Ishikawa (cell line): ENCODE measurements at regions not wholly inside any gene's neighbourhood (a gene's known extent, or its start where the extent isn't known, plus 50 kb on each side); places are given as distances from the start of the nearest gene placed in this dataset.

Experiments
- CREB1 ChIP-seq: IDR thresholded peaks from 2 replicates; pipeline ENCODE4 v1.6.1; 2012; ENCODE audit warnings: low read depth
- EGR1 ChIP-seq: IDR thresholded peaks from 2 replicates; pipeline ENCODE4 v1.6.1; 2012
- EP300 ChIP-seq: IDR thresholded peaks from 2 replicates; pipeline ENCODE4 v1.6.1; 2012; ENCODE audit warnings: borderline replicate concordance
- FOXM1 ChIP-seq: IDR thresholded peaks from 2 replicates; pipeline ENCODE4 v1.6.1; 2012; ENCODE audit warnings: low read depth, borderline replicate concordance
- MAX ChIP-seq: IDR thresholded peaks from 2 replicates; pipeline ENCODE4 v1.6.1; 2012
- REST ChIP-seq: IDR thresholded peaks from 2 replicates; pipeline ENCODE4 v1.6.1; 2012; ENCODE audit warnings: low read depth, mild to moderate bottlenecking
- TAF1 ChIP-seq: IDR thresholded peaks from 2 replicates; pipeline ENCODE4 v1.6.1; 2012; ENCODE audit warnings: low read depth, mild to moderate bottlenecking
- YY1 ChIP-seq: IDR thresholded peaks from 2 replicates; pipeline ENCODE4 v1.6.1; 2012; ENCODE audit warnings: low read depth
- TF ChIP-seq, protein P1 (sequence below): IDR thresholded peaks from 2 replicates; pipeline ENCODE4 v1.6.1; 2012

DNA sequence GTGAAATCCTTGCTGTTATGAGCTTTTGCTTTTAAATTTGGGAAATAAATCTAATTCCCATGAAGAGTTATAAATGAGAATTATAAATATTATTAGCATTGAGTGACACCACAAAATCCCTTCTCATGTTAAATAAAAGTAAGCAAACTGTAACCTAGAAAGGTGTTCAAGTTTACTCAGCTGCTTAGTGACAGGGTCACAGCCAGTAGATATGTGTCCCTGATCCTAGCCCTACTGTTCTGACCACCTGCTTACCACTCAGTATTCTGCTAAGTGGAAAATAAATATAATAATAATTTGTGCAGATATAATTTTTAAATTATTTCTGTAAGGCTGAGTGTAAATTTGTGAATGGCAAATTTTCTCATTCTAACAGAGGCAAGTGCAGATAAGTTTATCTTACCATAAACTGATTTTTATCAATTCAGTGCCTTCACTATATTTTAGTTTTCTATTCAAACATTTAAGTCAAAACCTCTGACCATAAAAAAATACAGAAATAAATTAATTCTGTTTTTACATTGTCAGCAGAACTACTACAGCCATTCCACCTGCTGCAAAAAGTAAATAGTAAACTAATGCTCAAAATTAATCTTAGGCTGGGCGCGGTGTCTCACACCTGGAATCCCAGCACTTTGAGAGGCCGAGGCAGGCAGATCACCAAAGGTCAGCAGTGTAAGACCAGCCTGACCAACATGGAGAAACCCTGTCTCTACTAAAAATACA is 118.2 kb downstream of the TENT5A start:
- no peak for TF ChIP-seq EGR1
- no peak for TF ChIP-seq YY1
- no peak for TF ChIP-seq REST
- TF ChIP-seq MAX = no peak
- TF ChIP-seq TAF1 = no peak
- TF ChIP-seq, protein P1, sequence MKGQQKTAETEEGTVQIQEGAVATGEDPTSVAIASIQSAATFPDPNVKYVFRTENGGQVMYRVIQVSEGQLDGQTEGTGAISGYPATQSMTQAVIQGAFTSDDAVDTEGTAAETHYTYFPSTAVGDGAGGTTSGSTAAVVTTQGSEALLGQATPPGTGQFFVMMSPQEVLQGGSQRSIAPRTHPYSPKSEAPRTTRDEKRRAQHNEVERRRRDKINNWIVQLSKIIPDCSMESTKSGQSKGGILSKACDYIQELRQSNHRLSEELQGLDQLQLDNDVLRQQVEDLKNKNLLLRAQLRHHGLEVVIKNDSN = no peak
- TF ChIP-seq FOXM1 = no peak
- TF ChIP-seq EP300 = no peak
- no peak for TF ChIP-seq CREB1
